ENCODE measurements at regions not wholly inside any gene's neighbourhood (a gene's known extent, or its start where the extent isn't known, plus 50 kb on each side); places are given as distances from the start of the nearest gene placed in this dataset.
"Not testable (repeated sequence)": the region's sequence is repeated elsewhere in the genome, so short reads cannot be mapped to it uniquely, and the experiment has no call there.

GRCh38 chr22:22374163-22374562, 129.6 kb downstream of the VPREB1 start:
- no peak for DNase-seq

GRCh38 chr22:22374579-22374978, 130.0 kb downstream of the VPREB1 start:
- no peak for DNase-seq

DNA sequence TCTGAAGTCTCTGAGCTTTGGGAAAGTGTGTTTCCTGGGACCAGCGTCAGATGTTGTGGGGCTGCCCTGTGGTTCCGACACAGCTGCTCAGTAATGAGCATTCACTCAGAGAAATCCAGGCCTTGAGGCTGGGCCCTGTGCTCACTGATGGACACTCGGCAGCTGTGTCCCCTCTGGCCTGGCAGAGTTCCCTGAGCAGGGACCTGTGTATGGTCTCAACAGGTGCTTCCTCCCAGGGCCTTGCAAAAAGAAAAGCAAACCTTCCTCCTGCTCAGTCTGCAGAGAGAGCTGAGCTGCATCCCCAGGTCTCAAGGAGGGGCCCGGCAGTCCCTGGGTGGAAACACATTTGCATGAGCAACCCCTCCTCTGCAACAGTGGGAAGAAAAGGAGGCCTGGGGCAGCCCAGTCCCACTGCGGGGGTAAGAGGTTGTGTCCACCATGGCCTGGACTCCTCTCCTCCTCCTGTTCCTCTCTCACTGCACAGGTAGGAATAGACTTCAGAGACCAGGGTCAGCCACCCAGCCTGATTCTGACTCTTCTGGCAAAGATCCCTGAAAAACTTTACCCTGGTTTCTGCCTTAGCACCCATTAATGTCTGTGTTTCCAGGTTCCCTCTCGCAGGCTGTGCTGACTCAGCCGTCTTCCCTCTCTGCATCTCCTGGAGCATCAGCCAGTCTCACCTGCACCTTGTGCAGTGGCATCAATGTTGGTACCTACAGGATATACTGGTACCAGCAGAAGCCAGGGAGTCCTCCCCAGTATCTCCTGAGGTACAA, 131.2 kb downstream of the VPREB1 start:
- no peak for DNase-seq

GRCh38 chr22:22376352-22376706, 131.7 kb downstream of the VPREB1 start:
- no peak for DNase-seq

GRCh38 chr22:22376884-22377283, 131.7 kb downstream of the ZNF280B start:
- not testable (repeated sequence) for DNase-seq

DNA sequence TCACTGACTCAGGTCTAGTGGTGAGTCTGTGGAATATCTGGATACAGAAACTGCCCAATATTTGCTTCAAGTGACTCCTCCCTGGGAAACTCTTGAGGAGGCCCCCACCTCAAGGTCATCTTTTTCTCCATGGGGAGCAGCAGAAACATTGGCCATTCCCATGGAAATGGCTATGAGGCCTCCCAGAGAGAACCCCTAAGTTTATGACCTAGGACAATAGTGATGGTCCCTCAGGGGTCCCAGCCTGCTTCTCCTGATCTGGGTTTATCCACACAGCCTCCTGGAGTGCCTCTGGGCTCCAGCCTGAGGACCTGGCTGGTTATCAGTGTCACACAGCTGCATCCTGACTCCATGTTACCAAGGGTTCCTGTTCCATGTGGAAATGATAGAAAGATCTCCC, 131.2 kb downstream of the ZNF280B start:
- no peak for DNase-seq

GRCh38 chr22:22378446-22379415, 129.8 kb downstream of the ZNF280B start:
- no peak for DNase-seq

DNA sequence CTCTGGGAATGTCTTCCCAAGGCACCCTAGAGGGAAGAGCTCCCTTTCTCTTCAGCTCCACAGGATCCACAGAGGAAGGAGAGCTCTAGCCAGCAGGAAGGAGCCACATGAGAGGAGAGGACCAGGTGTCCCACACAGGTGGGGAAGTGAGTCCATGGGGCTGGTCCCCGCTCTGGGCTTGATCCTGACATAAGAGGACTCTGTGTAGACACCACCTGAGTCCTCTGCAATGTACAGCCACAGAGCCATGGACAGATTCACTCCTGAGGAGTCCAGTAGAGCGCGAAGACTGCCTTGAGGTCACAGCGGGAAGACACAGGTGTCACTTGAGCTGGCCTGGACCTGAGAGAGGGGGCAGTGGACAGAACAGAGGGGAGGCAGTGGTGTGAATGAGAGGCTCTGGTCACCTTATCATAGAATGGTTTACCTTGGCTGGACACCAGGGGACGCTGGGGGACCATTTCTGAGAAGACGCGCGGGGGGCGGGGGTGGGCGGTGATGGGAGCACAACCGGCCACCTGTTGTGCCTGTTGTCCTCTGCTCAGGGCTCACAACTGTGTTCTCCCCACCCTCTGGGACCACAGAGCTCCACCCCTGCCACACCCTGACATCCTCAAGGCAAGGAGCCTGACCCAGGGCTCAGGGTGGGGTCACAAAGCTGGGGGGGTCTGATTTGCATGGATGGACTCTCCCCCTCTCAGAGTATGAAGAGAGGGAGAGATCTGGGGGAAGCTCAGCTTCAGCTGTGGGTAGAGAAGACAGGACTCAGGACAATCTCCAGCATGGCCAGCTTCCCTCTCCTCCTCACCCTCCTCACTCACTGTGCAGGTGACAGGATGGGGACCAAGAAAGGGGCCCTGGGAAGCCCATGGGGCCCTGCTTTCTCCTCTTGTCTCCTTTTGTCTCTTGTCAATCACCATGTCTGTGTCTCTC, 128.2 kb downstream of the ZNF280B start:
- no peak for DNase-seq

- DNase-seq = not testable (repeated sequence)
Measured at GRCh38 chr22:22381292-22381691, 127.2 kb downstream of the ZNF280B start.

- no peak for DNase-seq
Measured at GRCh38 chr22:22384267-22384666, 124.3 kb downstream of the ZNF280B start.

DNA sequence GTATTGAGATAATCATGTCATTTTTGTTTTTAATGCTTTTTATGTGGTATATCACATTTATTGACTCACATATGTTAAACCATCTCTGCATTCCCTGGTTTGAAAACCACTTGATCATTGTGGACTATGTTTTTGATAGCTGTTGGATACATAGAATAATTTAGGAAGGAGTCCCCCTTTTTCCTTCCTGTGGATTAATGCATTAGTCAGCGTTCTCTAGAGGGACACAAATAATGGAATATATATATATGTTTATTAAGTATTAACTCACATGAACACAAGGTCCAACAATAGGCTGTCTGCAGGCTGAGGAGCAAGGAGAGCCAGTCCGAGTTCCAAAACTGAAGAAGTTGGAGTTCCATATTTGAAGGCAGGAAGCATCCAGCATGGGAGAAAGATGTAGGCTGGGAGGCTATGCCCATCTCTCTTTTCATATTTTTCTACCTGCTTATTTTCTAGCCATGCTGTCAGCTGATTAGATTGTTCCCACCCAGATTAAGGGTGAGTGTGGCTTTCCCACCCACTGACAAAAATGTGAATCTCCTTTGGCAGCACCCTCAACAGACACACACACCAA, 123.8 kb downstream of the ZNF280B start:
- no peak for DNase-seq

- no peak for DNase-seq
Measured at GRCh38 chr22:22386602-22387385, 121.7 kb downstream of the ZNF280B start.

GRCh38 chr22:22387386-22387736, 121.2 kb downstream of the ZNF280B start:
- DNase-seq = no peak

DNA sequence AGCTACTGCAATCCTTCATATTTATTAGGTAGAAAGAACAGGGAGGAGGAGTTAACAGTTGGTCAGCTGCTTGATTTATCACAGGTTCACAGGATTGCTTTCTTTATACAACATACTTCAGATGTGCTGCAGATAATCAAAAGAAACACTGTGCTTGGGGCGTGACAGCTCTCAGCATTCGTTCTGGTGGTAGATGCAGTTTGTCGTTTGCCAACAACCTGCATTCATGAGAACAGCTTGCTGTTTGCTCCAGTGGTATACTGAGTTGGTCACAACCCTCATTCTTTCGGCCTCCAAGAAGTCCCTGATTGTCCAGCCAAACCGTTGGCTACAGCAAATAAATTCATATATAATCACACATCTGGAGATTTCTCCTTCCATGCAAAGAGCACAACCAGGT, 120.5 kb downstream of the ZNF280B start:
- DNase-seq = no peak

DNA sequence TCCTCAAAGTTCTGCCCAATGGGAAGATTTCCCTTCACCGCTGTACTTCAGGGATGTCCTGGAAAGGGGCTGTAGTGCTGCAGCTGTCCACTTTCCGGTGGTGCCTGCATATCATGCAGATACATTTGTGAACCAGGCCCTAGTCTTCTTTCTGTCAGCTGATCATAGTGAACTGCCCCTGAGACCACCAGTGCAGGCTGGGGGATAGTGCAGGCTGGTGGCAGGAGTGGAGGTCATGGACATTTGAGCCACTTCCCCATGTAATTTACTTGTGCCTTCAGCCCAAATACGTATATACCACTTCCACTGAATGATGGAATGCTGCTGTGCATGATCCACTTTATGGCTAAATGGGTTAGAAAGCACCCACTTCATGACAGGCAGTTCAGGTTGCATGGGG, 120.0 kb downstream of the ZNF280B start:
- no peak for DNase-seq

DNA sequence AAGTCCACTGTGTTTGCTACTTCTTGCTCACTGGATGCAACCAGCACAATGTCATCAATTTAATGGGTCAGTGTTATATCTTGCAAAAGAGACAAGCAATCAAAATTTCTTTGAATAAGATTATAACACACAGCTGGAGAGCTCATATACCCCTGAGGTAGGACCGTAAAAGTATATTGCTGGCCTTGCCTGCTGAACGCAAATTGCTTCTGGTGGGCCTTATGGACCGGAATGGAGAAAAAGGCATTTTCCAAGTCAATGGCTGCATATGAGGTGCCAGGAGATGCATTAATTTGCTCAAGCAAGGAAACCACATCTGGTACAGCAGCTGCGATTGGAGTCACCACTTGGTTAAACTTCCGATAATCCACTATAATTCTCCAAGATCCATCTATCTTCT, 119.1 kb downstream of the ZNF280B start:
- DNase-seq = no peak

GRCh38 chr22:22390989-22391388, 117.6 kb downstream of the ZNF280B start:
- DNase-seq = no peak

DNA sequence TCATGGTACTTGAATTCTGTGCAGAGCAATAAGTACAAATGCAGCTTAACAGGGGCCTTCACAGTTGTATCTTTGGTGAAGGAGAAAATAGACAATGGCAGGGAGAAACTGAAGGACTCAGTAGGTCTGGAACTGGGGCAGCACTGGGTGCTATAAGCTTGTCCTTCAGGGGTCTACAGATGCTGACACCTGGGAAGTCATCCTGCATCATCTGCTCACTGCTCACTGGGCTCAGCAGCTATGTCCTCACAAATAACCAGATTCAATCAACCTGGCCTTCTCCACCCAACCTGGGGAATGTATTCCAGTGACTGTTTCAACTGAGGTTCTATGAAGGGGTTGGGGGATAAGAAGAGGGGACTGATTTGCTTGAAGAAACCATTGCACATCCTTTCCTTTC, 117.0 kb downstream of the ZNF280B start:
- no peak for DNase-seq

GRCh38 chr22:22392131-22392530, 116.4 kb downstream of the ZNF280B start:
- DNase-seq = no peak

DNA sequence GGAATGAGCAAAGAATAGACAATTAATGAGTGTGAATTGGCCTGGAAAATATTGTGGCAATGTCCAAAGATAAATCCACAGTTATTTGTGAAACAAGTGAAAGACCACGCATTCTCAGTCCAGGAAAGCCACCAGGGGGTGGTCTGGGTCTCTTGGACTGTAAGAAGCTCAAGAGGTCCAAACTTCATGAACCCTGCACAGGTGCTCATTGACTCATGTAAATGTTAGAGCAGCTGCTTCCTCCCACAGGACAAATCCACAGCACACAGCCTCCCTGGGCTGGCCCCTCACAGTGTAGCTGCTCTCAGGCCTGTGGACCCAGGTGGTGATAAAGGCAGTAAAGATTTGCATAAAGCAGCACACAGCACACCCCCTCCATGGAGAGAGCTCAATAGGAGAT, 114.0 kb downstream of the ZNF280B start:
- DNase-seq = no peak

- DNase-seq = peak; percentile 25 to 59
Measured at GRCh38 chr22:22395245-22395644, 113.3 kb downstream of the ZNF280B start.
